T47D (cell line): ENCODE measurements at regions not wholly inside any gene's neighbourhood (a gene's known extent, or its start where the extent isn't known, plus 50 kb on each side); places are given as distances from the start of the nearest gene placed in this dataset.

Experiments
- DNase-seq, 2 experiments: peaks; one replicate each; pipeline versions ENCODE4 v3.0.0 to v3.0.0-alpha.2; 2011 to 2012; ENCODE audit warnings: low read depth in 1 of 2, low spot score in 1 of 2
- JUND ChIP-seq: IDR thresholded peaks from 2 replicates; pipeline ENCODE4 v1.6.1; 2012; ENCODE audit warnings: low read depth
- in situ Hi-C: cut with HindIII; loops from 2 replicates; pipeline ENCODE4 v1.10.0; 2016; ENCODE audit warnings: low sequenced_read_pairs, low pct_unique_long_range_greater_than_20kb

- TF ChIP-seq JUND: no peak
- DNase-seq: no peak
- in situ Hi-C loops: no loop called here
These were observed 382.3 kb downstream of the PRDM2 start for GRCh38 chr1:14082331-14082730.

GRCh38 chr1:14083277-14083676, 383.3 kb downstream of the PRDM2 start:
- DNase-seq: no peak
- TF ChIP-seq JUND: no peak
- in situ Hi-C loops: no loop called here

GRCh38 chr1:14083706-14084105, 383.7 kb downstream of the PRDM2 start:
- no peak for DNase-seq
- no peak for TF ChIP-seq JUND
- in situ Hi-C loops: no loop called here

- in situ Hi-C loops: no loop called here
- TF ChIP-seq JUND: no peak
- no peak for DNase-seq
These were observed 390.1 kb downstream of the PRDM2 start for GRCh38 chr1:14090062-14090461.

- in situ Hi-C loops: no loop called here
- TF ChIP-seq JUND: no peak
- no peak for DNase-seq
These were observed 390.5 kb downstream of the PRDM2 start for GRCh38 chr1:14090531-14090930.

- peak in 1 of 2 experiments; percentile 20 for DNase-seq
- in situ Hi-C loops: no loop called here
- TF ChIP-seq JUND: no peak
These were observed 394.8 kb downstream of the PRDM2 start for GRCh38 chr1:14094611-14095400.

GRCh38 chr1:14098294-14098913, 398.4 kb downstream of the PRDM2 start:
- in situ Hi-C loops: no loop called here

DNA sequence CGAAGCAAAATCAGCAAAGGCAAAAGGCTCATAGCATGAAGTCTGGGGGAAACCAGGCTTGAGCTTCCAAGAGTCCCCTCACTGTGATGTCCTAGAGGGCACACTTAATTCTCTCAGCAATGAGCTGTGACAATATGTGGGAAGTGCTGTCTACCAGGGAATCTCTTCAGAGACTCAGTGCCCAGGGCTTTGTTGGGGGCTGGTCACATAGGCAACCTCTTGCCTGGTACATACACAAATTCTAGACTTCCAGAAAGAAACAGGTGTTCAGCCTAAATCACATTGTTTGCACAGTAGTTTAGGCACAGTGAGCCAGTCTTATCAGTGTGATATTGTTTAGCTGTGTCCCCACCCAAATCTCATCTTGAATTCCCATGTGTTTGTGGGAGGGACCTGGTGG, 400.5 kb downstream of the PRDM2 start:
- in situ Hi-C loops: no loop called here
- no peak for TF ChIP-seq JUND
- DNase-seq: no peak

More at GRCh38 chr1:14098294-14098913, 398.4 kb downstream of the PRDM2 start:
- DNase-seq: no peak
- no peak for TF ChIP-seq JUND

DNA sequence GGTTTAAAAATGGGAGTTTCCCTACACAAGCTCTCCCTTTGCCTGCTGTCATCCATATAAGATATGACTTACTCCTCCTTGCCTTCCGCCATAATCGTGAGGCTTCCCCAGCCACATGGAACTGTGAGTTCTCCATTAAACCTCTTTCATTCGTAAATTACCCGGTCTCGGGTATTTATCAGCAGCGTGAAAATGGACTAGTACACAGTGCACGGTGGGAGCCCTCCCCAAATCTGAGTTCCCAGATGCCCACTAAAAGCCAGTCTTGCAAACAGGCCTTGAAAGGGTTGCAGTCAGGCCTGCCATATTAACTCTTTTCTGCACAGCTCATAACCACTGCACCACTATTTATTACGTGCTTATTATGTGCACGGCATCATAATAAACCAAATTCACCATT, 400.9 kb downstream of the PRDM2 start:
- no peak for DNase-seq
- in situ Hi-C loops: no loop called here
- no peak for TF ChIP-seq JUND

- TF ChIP-seq JUND: no peak
- DNase-seq: no peak
- in situ Hi-C loops: no loop called here
These were observed 402.2 kb downstream of the PRDM2 start for GRCh38 chr1:14102180-14102579.

- no peak for DNase-seq
- TF ChIP-seq JUND: no peak
- in situ Hi-C loops: no loop called here
These were observed 404.0 kb downstream of the PRDM2 start for GRCh38 chr1:14103878-14104430.

- no peak for TF ChIP-seq JUND
- no peak for DNase-seq
- in situ Hi-C loops: no loop called here
These were observed 406.1 kb downstream of the PRDM2 start for GRCh38 chr1:14106126-14106525.

GRCh38 chr1:14106679-14107313, 406.8 kb downstream of the PRDM2 start:
- DNase-seq: no peak
- TF ChIP-seq JUND: no peak
- in situ Hi-C loops: no loop called here
